ENCODE measurements at regions not wholly inside any gene's neighbourhood (a gene's known extent, or its start where the extent isn't known, plus 50 kb on each side); places are given as distances from the start of the nearest gene placed in this dataset.
A peak's percentile ranks its signal among the peaks of the same experiment; 100 is the strongest.

GRCh38 chr6:53974941-53975340, 136.3 kb upstream of the MLIP start:
- no peak for DNase-seq (ENCODE audit: low read depth)
- no peak overlapping the region for H3K4me3 ChIP-seq (replicated peaks; ENCODE audit: low read depth, low read length)
- no peak for TF ChIP-seq CTCF (IDR thresholded peaks at IDR 0.05; ENCODE audit: low read length, missing control alignments)

- DNase-seq (ENCODE audit: low read depth) = peak; percentile 15
- no peak overlapping the region for H3K4me3 ChIP-seq (replicated peaks; ENCODE audit: low read depth, low read length)
- no peak for TF ChIP-seq CTCF (IDR thresholded peaks at IDR 0.05; ENCODE audit: low read length, missing control alignments)
These were observed 135.2 kb upstream of the MLIP start for GRCh38 chr6:53975941-53976615.

GRCh38 chr6:53977551-53977950, 133.7 kb upstream of the MLIP start:
- no peak for DNase-seq (ENCODE audit: low read depth)
- no peak overlapping the region for H3K4me3 ChIP-seq (replicated peaks; ENCODE audit: low read depth, low read length)
- no peak for TF ChIP-seq CTCF (IDR thresholded peaks at IDR 0.05; ENCODE audit: low read length, missing control alignments)

GRCh38 chr6:53979468-53980067, 131.7 kb upstream of the MLIP start:
- H3K4me3 ChIP-seq (replicated peaks; ENCODE audit: low read depth, low read length) = no peak overlapping the region
- peak; percentile 77 for TF ChIP-seq CTCF (IDR thresholded peaks at IDR 0.05; ENCODE audit: low read length, missing control alignments)
- DNase-seq (ENCODE audit: low read depth) = peak; percentile 75

GRCh38 chr6:53982366-53983050, 128.7 kb upstream of the MLIP start:
- no peak for TF ChIP-seq CTCF (IDR thresholded peaks at IDR 0.05; ENCODE audit: low read length, missing control alignments)
- DNase-seq (ENCODE audit: low read depth) = no peak
- no peak overlapping the region for H3K4me3 ChIP-seq (replicated peaks; ENCODE audit: low read depth, low read length)

GRCh38 chr6:53983301-53983700, 127.9 kb upstream of the MLIP start:
- no peak for TF ChIP-seq CTCF (IDR thresholded peaks at IDR 0.05; ENCODE audit: low read length, missing control alignments)
- no peak for DNase-seq (ENCODE audit: low read depth)
- H3K4me3 ChIP-seq (replicated peaks; ENCODE audit: low read depth, low read length) = no peak overlapping the region
